NCI-H1694 treated with DMSO at 0.1 percent for 48 hours (cell line): ENCODE measurements at regions not wholly inside any gene's neighbourhood (a gene's known extent, or its start where the extent isn't known, plus 50 kb on each side); places are given as distances from the start of the nearest gene placed in this dataset.
"Not testable (repeated sequence)": the region's sequence is repeated elsewhere in the genome, so short reads cannot be mapped to it uniquely, and the experiment has no call there.

Experiments
- DNase-seq: peaks from one replicate; lab custom pipeline; 2025; lab: John Stamatoyannopoulos, UW

DNA sequence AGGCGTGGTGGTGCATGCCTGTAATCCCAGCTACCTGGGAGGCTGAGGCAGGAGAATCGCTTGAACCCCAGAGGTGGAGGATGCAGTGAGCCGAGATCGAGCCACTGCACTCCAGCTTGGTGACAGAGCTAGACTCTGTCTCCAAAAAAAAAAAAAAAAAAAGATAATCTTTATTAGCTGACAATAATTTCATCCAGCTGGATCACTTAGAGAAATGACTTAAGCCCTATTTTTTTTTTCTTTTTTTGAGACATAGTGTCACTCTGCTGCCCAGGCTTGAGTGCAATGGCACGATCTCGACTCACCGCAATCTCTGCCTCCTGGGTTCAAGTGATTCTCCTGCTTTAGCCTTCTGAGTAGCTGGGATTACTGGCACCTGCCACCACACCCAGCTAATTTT is 51.6 kb upstream of the MAP4K4 start:
- DNase-seq, result not testable (repeated sequence)

DNA sequence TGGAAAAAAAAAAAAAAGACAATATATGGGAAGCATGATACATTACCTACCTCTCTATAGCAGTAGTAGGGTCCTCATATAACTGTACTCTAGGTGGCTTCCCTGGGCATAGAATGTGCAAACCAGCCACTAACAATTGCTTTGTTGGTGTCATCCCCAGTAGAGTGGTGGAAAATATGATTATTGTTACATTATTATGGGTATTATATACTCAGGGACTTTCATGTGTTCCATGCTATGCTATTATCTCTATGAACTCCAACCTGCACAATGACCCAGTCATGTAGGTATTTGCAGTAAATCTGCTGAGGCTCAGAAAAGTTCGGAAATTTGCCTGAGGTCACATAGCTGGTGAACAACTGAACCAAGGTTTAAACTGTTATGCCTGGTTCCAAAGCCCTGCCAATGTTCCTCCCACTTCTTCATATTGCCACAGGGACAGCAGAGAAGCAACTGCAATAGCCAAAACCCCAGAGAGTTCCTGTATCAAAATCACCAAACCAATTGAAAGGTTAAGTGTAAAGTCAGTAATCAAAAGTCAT is 52.6 kb upstream of the MAP4K4 start:
- no peak for DNase-seq

DNA sequence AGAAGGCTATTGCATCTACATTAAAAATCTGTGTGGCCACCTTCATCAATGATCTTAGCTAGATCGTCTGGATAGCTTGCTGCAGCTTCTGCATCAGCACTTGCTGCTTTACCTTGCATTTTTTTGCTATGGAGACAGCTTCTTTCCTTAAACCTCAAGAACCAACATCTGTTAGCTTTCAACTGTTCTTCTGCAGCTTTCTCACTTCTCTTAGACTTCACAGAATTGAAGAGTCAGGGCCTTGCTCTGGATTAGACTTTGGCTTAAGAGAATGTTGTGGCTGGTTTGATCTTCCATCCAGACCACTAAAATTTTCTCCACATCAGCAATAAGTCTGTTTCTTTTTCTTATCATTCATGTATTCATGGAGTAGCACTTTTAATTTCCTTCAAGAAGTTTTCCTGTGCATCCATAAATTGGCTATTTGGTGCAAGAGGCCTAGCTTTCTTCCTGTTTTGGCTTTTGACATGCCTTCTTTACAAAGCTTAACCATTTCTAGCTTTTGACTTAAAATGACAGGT is 54.4 kb upstream of the MAP4K4 start:
- no peak for DNase-seq

DNA sequence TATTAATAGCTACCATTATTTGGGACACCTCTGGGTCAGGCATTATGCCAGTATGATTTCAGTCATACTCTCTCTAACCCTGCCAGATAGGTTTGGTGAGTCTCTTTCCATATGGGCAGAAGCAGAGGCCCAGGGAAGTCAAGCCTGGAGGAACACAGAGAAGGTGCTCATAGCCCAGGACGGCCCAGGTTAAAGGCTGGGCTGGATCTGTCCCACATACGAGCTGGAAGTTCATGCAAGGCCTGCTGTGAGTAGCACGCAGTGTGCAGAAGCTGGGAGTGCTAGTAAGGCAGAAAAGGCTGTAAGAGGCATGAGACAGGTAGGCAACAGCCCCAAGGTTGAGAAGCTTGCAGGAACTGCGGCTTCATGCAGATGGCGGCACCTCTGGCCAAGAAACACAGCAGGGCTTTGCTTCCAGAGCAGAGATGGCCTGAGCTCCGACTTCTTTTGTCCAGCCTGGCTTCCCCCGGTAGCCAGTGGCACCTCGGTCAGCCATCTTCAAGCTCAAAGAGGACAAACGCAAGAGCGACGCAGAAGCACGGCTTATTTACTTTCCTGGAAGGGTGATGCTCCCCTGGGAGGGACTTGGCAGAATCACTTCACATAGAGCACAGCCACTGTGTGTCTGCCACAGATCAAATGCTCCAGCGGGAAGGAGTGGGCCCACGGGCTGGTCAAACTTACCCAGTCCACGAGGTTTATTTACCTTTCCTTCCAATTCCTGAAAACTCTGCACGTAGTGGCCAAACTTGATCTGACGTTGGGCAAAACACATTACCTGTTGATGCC is 58.5 kb upstream of the MAP4K4 start:
- DNase-seq, result no peak

DNA sequence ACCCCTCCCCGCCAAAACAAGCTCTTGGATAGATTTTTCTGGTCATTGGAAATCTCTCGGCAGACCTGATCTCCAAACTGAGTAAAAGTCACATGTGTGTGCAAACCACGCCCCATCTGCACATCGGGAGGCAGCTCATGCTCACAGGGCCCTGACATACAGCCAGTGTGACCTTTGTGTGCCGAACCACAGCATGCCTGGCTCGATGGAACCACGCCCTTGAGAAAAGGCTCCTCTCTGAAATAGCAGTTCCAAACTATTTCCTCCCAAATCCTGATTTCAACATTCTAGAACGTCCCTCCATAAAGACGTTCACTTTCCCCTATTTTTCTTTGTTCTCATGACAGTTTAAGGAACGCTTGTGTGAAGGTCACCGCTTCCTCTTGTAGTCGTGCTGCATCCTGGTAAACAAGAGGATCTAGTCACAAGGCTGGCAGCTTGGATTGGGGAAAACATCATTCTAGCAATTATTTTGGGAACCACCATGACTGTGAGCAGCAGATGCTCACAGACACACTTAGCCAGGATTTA is 59.3 kb upstream of the MAP4K4 start:
- peak; percentile 28 for DNase-seq

DNA sequence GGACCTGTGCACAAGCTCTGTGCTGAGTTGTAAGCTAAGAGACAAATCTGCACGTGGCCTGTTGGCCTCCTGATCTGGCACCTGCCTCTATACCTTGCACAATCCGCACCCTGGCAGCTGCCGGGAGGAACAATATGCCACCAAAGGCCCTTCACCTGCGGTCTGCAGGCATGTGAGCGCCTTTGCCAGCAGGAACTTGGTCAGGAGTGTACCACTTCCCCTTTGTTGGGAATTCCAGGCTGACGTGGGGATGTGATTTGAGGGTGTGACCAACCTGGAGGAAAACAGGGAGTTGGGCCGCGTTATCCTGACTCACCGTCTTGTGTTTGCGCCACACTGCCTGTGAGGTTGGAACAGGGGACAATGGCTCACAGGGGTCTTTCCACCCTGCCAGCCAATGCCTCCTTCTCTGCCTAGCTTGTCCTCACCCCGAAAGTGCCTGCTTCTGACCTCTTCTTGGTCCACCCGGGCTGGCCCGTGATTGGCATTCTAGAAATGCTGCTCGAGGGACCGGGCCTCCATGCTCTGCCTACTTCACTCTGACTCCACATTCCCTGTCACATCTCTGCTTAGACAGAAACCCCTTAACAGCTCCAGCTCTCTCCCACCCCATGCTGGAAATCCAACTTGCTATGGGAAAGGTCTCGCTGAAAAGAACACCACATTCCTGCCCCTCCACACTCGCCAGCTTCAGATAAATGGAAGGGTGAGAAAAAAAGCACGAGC is 67.1 kb upstream of the MAP4K4 start:
- DNase-seq, result no peak

DNA sequence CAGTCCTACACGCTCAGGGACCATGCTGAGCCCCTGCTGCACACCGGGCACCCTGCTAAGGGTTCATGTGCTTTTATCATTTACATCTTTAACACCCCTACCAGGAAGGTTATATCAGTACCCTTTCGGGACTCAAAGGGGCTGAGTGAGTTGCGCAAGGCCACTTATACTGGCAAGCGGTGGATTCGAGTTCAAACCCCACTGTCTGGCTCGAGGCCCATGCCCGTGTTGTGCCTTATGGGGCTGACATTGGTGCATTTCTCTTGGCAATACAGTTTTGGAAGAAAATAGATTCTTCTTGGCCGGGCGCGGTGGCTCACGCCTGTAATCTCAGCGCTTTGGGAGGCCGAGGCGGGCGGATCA is 69.5 kb upstream of the MAP4K4 start:
- DNase-seq, result no peak

DNA sequence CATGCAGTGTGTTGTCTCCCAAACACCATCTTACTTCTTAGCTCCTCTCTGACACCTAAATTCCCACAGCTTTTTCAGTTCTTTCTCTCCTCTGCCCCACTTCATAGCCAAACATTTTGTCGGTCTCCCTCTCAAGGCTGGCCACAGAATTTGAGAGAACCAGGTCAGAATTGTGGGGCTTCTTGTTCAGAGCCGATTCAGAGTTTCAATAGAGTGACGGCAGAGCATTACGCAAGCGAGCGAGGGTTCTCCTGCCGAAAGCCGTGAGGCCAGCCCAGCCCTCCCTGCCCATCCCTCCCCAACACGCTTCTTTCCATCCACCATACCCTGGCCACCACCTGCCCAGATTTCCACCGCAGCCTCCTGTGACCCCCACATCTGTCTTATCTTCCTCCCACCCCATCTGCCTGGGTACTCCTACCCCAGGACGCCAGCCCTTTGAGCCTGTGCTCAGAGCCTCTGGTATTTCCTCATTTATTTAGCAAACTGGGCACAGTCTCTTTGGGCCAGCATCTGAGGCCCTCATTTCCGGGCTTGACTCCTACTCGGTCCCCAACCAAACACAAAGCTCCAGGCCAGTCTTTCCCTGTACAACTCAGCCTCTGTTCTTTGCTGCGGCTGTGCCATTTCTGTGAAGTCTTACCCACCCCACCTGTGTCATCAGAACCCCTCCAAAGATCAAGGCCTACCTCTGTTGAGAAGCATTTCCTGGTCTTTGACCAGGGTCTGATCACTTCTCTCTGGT is 70.0 kb upstream of the MAP4K4 start:
- no peak for DNase-seq

DNA sequence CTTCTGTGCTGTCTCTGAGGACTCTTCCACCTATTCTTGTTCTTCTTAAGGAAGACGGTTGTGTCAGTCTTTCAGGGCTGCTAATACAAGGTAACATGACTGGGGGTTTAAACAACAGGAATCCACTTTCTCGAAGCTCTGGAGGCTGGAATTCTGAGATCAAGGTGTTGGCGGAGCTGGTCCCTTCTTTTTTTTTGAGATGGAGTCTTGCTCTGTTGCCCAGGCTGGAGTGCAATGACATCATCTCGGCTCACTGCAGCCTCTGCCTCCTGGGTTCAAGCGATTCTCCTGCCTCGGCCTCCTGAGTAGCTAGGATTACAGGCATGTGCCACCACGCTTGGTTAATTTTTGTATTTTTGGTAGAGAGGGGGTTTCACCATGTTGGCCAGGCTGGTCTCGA is 71.7 kb upstream of the MAP4K4 start:
- not testable (repeated sequence) for DNase-seq

DNA sequence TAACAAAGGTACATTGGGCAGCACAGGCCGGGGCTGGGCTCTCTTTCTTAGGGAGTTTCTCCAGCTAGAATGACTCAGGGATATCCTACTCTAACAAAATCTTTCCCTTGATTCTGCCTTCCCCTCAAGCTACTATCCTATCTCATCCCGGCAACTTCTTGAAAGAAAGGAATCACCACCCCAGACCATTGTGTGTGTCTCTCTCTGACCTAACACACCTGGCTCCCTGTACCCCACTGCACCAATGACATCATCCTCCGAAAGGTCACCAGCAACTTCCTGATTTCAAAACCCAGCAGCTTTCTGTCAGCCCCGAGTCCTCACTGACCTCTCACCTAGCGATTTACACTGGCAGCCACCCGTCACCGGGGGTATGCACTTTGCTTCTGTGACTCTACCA is 72.1 kb upstream of the MAP4K4 start:
- DNase-seq, result no peak

DNA sequence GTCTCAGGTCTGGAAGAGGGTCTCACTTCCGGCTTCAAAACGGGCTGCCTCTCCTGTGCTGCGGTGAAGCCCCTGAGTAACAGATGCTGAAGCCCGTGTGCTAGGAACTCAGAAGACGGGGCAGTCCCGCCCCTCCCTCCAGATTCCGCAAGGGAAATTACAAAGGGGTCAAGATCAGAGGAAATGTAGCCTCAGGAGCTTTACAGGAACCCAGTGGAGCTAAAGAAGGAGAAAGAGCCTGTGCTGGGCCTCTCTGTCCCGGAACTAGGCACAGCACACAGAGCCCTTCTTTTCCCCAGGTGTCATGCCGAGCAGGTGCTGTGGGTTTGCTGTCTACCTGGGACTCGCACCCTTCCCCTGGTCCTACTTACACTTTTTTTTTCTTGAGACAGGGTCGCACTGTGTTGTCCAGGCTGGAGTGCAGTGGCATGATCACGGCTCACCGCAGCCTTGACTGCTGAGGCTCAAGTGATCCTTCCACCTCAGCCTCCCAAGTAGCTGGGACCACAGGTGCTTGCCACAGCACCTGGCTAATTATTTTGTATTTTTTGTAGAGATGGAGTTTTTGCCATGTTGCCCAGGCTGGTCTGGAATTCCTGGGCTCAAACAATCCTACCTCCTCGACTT is 72.7 kb upstream of the MAP4K4 start:
- DNase-seq, result no peak

DNA sequence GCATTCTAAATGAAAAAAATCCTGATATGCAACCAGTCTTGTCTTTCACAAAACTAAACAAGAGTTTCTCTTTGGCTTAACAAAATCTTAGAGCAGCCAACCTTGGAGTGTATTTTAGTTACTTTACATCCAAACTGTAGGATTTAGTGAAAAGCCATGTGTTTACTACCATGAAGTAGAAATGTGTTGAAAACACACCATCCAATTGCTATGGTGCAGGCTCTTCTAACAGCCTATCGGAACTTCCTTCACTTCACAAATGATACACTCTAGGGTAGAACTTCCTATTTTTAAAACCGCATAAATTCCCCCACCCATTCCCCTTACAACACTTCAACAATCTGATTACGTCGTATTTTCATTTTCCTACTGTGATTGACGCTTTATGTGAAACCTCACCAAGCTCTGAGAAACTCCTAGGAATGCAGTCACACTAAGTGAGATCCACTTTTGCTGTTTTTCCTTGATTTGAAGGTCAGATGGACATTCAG is 74.4 kb upstream of the MAP4K4 start:
- no peak for DNase-seq

DNA sequence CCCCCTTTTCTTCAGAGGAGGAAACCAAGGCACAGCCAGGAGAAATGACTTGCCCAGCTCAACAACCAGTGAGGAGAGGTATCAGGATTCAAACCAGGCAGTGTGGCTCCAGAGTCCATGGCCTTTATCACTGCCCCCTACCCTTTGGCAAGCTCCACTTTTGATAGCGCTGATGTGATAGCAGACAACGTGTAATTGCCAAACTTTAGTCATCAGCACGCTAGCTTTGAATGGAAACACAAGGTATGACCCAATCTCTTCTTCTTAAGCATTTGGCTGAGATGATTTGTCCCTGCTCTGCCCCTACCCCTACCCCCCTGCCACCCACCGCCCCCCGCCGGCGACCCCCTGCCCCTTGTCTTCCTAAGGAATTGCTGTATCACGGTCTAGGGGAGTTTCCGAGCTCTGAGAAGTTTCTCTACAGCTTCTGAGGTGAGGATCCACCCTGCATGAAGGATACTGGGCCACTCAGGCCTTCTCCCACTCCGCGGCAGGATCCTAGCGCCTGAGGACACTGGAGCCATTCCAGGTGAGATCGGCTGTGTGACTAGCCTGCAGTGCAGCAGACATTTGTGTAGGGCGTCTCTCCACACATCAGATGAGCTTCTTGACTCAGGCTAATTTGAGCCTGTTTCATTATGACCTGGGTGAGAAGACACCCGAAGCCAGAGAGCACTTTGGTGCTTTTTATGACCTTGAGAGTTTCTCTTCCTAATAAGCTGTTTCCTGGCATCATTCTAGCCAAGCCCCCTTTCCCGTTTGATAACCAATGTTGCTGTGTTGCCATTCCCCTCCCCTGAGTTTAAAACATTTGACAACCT is 75.1 kb upstream of the MAP4K4 start:
- no peak for DNase-seq

DNA sequence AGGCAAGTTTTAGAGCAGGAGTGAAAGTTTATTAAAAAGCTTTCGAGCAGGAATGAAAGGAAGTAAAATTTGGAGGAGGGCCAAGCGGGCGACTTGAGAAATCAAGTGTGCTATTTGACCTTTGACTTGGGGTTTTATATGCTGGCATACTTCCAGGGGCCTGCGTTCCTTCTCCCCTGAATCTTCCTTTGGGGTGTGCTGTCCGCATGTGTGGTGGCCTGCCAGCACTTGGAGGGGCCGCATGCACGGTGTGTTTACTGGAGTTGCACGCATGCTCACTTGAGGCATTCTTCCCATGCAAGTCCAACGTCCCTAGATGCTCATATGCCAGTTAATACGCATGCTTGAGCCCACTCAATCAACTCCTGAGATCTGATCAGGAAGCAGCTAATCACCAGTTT is 78.3 kb upstream of the MAP4K4 start:
- DNase-seq, result no peak

DNA sequence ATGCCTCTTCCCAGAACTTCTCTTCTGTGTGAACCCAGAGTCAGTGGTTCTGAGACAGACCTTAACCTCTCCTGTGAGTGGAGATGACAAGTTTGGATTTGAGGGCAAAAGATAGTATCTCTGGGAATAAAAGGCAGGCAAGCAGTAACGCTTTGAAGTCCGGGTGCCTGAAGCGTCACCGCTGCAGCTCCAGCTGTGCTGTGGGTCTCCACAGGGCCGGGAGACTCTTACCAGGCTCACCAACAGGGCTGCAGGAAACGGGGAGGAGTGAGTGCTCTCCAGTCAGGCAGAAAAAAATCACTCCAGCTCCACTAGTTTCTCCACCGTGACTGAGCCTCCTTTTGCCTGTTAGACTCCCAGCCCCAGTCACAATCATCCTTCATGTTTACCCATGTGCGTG is 79.7 kb upstream of the MAP4K4 start:
- DNase-seq, result no peak

DNA sequence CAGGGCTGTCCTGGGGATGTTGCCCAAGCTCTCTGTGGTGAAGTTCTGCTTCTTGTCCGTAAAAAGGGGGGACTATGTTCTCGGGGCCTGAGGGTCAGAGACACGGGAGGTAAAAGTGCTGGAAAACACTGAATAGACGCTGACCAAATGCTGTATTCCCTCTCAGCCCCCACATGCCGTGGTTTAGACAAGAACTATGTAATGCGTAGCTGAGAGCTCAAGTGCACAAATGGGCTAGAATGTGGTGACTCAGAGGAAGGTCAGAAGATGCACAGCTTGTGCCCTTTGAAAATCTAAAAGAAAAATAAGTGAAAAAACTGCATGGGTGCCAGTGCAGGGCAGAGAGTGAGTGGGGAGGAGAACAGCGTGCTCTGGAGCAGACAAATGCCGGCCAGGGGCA is 80.3 kb upstream of the MAP4K4 start:
- no peak for DNase-seq

DNA sequence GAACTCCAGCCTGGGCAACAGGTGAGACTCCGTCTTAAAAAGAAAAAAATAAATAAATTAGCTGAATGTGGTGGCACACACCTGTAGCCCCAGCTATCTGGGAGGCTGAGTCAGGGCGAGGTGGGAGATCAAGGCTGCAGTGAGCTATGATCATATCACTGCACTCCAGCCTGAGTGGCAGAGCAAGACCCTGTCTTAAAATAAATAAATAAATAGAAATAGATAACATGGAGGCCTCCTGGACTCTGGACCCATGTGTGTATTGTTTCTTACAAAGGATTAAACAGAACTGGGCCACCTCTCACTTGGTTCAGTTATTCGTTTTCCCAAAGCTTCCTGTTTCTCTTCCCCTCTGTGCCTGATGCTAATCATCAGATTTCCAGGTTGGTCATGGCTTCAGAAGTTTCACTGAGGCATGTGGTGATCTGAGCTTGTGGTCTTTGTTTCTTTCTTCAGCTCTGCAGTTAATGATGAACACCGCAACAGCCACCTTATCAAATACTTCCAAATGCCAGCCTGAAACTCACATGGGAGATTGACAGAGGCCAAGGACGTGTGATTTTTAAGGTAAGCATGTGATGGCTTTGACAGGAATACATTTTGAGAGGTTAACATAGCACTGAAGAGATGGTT is 83.3 kb upstream of the MAP4K4 start:
- DNase-seq, result no peak

DNA sequence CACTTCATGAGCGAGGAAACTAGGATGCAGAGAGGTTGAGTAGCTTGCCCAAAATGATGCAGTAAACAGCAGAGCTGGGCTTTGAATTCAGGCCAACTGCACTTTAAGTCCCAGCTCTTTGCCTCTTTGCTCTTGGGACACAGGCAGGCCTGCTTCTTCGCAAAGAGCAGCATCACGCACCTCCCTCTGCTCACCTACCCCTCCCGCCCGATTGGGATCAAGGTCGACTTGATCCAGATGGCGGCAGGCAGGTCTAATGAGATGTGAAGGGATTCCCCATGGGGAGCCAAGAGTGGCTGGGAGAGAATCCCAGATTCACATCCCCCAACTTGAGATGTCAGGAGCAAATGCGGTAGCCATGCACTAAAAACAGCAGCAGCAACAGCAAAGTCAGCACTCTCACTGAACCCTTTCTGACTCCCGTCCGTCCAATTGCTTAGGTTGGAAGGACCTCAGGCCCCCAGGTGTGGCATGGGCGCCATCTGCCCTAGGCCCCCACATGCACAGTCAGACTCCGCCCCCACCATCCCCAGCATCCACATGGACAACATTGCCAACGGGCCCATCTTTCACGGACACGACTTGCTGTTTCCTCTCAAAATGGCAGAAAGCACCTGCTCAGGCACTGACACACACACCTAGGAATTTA is 84.3 kb upstream of the MAP4K4 start:
- DNase-seq, result peak; percentile 92

DNA sequence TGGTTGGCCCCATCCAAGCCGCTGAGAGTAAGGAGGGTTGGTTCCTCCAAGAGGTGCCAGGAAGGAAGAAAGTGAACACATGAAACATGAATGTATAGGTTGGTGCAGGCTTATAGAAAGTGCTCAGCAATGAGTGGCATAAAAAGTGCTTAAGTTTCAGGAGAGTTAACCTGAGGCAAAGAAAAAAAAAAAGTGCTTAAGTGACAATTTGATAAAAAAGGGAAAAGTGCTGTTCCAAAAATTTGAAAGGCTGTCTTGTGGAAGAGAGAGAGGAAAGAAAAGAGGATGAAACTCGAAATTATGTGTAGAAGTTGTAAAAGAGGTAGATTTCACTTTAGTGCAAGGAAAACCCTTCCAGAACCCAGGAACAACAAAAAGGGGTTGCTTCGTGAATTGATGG is 85.5 kb upstream of the MAP4K4 start:
- no peak for DNase-seq
